ENCODE measurements at regions not wholly inside any gene's neighbourhood (a gene's known extent, or its start where the extent isn't known, plus 50 kb on each side); places are given as distances from the start of the nearest gene placed in this dataset.

- no peaks in the 10 kb centered on the region for H3K27me3 ChIP-seq
- no peak for DNase-seq
Observed at GRCh38 chr5:2560435-2560834, 191.0 kb downstream of the IRX2 start.

GRCh38 chr5:2557435-2557834, 194.0 kb downstream of the IRX2 start:
- Histone ChIP-seq H3K4me1 (no peaks in the 10 kb centered on the region), H3K4me3 (no peak overlapping the region), H3K27ac (no peak overlapping the region), H3K9me3 (peaks cover 0 to 21% (median 11%) of the 10 kb centered on the region in 4 donors), H3K27me3 (no peaks in the 10 kb centered on the region), H3K36me3 (no peaks in the 10 kb centered on the region)
- 85 to 86% methylated on average over 9 to 12 of the region's 12 CpGs for WGBS, 2 donors
- no peak for DNase-seq
- ATAC-seq (ENCODE audit: low FRiP score in 2 of 2) = peak in 1 of 2 donors; percentile 40
- TF ChIP-seq EP300 (IDR thresholded peaks at IDR 0.05) = no peak
- TF ChIP-seq CTCF (IDR thresholded peaks at IDR 0.05) = no peak
- TF ChIP-seq POLR2AphosphoS5 (IDR thresholded peaks at IDR 0.05) = no peak
- no peak for TF ChIP-seq POLR2A (IDR thresholded peaks at IDR 0.05)

More at GRCh38 chr5:2560435-2560834, 191.0 kb downstream of the IRX2 start:
- no peak for ATAC-seq (ENCODE audit: low FRiP score in 2 of 2)
- TF ChIP-seq EP300 (IDR thresholded peaks at IDR 0.05) = no peak
- TF ChIP-seq POLR2AphosphoS5 (IDR thresholded peaks at IDR 0.05) = no peak
- no peak for TF ChIP-seq CTCF (IDR thresholded peaks at IDR 0.05)
- no peak for TF ChIP-seq POLR2A (IDR thresholded peaks at IDR 0.05)
- WGBS, 2 donors = 89 to 93% methylated on average over 5 of the region's 5 CpGs
- Histone ChIP-seq H3K4me3 (no peak overlapping the region), H3K36me3 (no peaks in the 10 kb centered on the region), H3K27ac (no peak overlapping the region), H3K4me1 (no peaks in the 10 kb centered on the region), H3K9me3 (peaks cover 0 to 8% (median 2%) of the 10 kb centered on the region in 4 donors)

- Histone ChIP-seq H3K27me3 (no peaks in the 10 kb centered on the region), H3K9me3 (peaks cover 0 to 21% (median 11%) of the 10 kb centered on the region in 4 donors), H3K4me1 (no peaks in the 10 kb centered on the region), H3K4me3 (no peak overlapping the region), H3K27ac (no peak overlapping the region), H3K36me3 (no peaks in the 10 kb centered on the region)
- peak in 1 of 2 donors; percentile 35 for ATAC-seq (ENCODE audit: low FRiP score in 2 of 2)
- 93% methylated on average over 3 to 10 of the region's 10 CpGs for WGBS, 2 donors
- TF ChIP-seq EP300 (IDR thresholded peaks at IDR 0.05) = no peak
- no peak for TF ChIP-seq POLR2AphosphoS5 (IDR thresholded peaks at IDR 0.05)
- no peak for TF ChIP-seq CTCF (IDR thresholded peaks at IDR 0.05)
- TF ChIP-seq POLR2A (IDR thresholded peaks at IDR 0.05) = no peak
- no peak for DNase-seq
Observed at GRCh38 chr5:2556375-2556966, 195.0 kb downstream of the IRX2 start.

- Histone ChIP-seq H3K27ac (no peak overlapping the region), H3K4me3 (no peak overlapping the region), H3K9me3 (peaks cover 0 to 21% (median 11%) of the 10 kb centered on the region in 4 donors), H3K36me3 (no peaks in the 10 kb centered on the region), H3K4me1 (no peaks in the 10 kb centered on the region), H3K27me3 (no peaks in the 10 kb centered on the region)
- ATAC-seq (ENCODE audit: low FRiP score in 2 of 2) = no peak
- TF ChIP-seq POLR2A (IDR thresholded peaks at IDR 0.05) = no peak
- TF ChIP-seq EP300 (IDR thresholded peaks at IDR 0.05) = no peak
- no peak for TF ChIP-seq POLR2AphosphoS5 (IDR thresholded peaks at IDR 0.05)
- TF ChIP-seq CTCF (IDR thresholded peaks at IDR 0.05) = no peak
- WGBS, 2 donors = 75 to 76% methylated on average over 2 of the region's 2 CpGs
- DNase-seq = no peak
Observed at GRCh38 chr5:2553611-2554010, 197.9 kb downstream of the IRX2 start.

- peaks cover 0 to 17% (median 11%) of the 10 kb centered on the region in 4 donors for H3K9me3 ChIP-seq
- no peaks in the 10 kb centered on the region for H3K27me3 ChIP-seq
- no peak overlapping the region for H3K4me3 ChIP-seq
- H3K36me3 ChIP-seq = no peaks in the 10 kb centered on the region
- TF ChIP-seq EP300 (IDR thresholded peaks at IDR 0.05) (no peak), POLR2A (IDR thresholded peaks at IDR 0.05) (no peak), POLR2AphosphoS5 (IDR thresholded peaks at IDR 0.05) (no peak), CTCF (IDR thresholded peaks at IDR 0.05) (no peak)
- H3K27ac ChIP-seq = no peak overlapping the region
- 52 to 58% methylated on average over 5 of the region's 5 CpGs for WGBS, 2 donors
- ATAC-seq (ENCODE audit: low FRiP score in 2 of 2) = no peak
- no peaks in the 10 kb centered on the region for H3K4me1 ChIP-seq
- DNase-seq = no peak
Observed at GRCh38 chr5:2550509-2550908, 201.0 kb downstream of the IRX2 start.
